Liver (tissue), 7 donors: ENCODE measurements at regions not wholly inside any gene's neighbourhood (a gene's known extent, or its start where the extent isn't known, plus 50 kb on each side); places are given as distances from the start of the nearest gene placed in this dataset.

Experiments used
- DNase-seq: peaks from one replicate; pipeline ENCODE4 v3.0.0-alpha.2; 2017; ENCODE audit warnings: low spot score
- H3K27ac ChIP-seq, 2 donors: one replicate each; pipeline ENCODE4 v1.7.0; 2013; ENCODE audit warnings: inconsistent platforms in 2 of 2, low read length in 2 of 2, control low read depth in 1 of 2, low read depth in 1 of 2, mild to moderate bottlenecking in 1 of 2
- H3K27me3 ChIP-seq, 4 donors: one replicate each; pipeline versions ENCODE4 v1.6.1 to v1.7.0; 2013; ENCODE audit warnings: low read length in 3 of 4, inconsistent platforms in 1 of 4, mild to moderate bottlenecking in 1 of 4, moderate library complexity in 1 of 4; ENCODE audit not compliant: control insufficient read depth in 4 of 4, insufficient read depth in 4 of 4
- H3K36me3 ChIP-seq, 4 donors: one replicate each; pipeline versions ENCODE4 v1.6.1 to v1.7.0; 2013; ENCODE audit warnings: low read length in 3 of 4, mild to moderate bottlenecking in 3 of 4, low read depth in 1 of 4, moderate library complexity in 1 of 4; ENCODE audit not compliant: control insufficient read depth in 4 of 4, insufficient read depth in 3 of 4
- H3K4me1 ChIP-seq, 4 donors: one replicate each; pipeline versions ENCODE4 v1.6.1 to v1.7.0; 2013; ENCODE audit warnings: low read length in 3 of 4, mild to moderate bottlenecking in 3 of 4, moderate library complexity in 1 of 4; ENCODE audit not compliant: control insufficient read depth in 4 of 4, insufficient read depth in 4 of 4
- H3K4me3 ChIP-seq, 3 donors: one replicate each; pipeline versions ENCODE4 v1.6.1 to v1.7.0; 2013; ENCODE audit warnings: low read length in 3 of 3, control low read depth in 1 of 3, low read depth in 1 of 3, mild to moderate bottlenecking in 1 of 3
- H3K9ac ChIP-seq, 2 donors: one replicate each; pipeline ENCODE4 v1.7.0; 2013; ENCODE audit warnings: low read length in 2 of 2, mild to moderate bottlenecking in 2 of 2, moderate library complexity in 2 of 2, control low read depth in 1 of 2, low read depth in 1 of 2
- H3K9me3 ChIP-seq, 4 donors: one replicate each; pipeline versions ENCODE4 v1.6.1 to v1.7.0; 2013; ENCODE audit warnings: low read length in 3 of 4; ENCODE audit not compliant: control insufficient read depth in 4 of 4
- EGR1 ChIP-seq, 2 donors: IDR thresholded peaks; 2 replicates each; pipeline ENCODE4 v1.6.1; 2016 to 2018; ENCODE audit warnings: antibody characterized with exemption in 2 of 2, low read depth in 2 of 2
- FOXA1 ChIP-seq: IDR thresholded peaks from 2 replicates; pipeline ENCODE4 v1.6.1; 2016; ENCODE audit warnings: antibody characterized with exemption
- FOXA2 ChIP-seq: IDR thresholded peaks from 2 replicates; pipeline ENCODE4 v1.6.1; 2016; ENCODE audit warnings: antibody characterized with exemption
- GABPA ChIP-seq, 2 donors: IDR thresholded peaks in 1 of 2; conservative IDR thresholded peaks in 1 of 2; 2 replicates each; pipeline ENCODE4 v1.6.1; 2016; ENCODE audit warnings: antibody characterized with exemption in 2 of 2, mild to moderate bottlenecking in 1 of 2, moderate library complexity in 1 of 2
- HNF4A ChIP-seq, 2 donors: conservative IDR thresholded peaks; 2 replicates each; pipeline ENCODE4 v1.6.1; 2016; ENCODE audit warnings: antibody characterized with exemption in 2 of 2, mild to moderate bottlenecking in 2 of 2
- HNF4G ChIP-seq: IDR thresholded peaks from 2 replicates; pipeline ENCODE4 v1.6.1; 2016; ENCODE audit warnings: antibody characterized with exemption
- RAD21 ChIP-seq, 2 donors: IDR thresholded peaks; 2 replicates each; pipeline ENCODE4 v1.6.1; 2016; ENCODE audit warnings: antibody characterized with exemption in 2 of 2, mild to moderate bottlenecking in 2 of 2
- SP1 ChIP-seq: IDR thresholded peaks from 2 replicates; pipeline ENCODE4 v1.6.1; 2018; ENCODE audit warnings: antibody characterized with exemption, mild to moderate bottlenecking
- TAF1 ChIP-seq: conservative IDR thresholded peaks from 2 replicates; pipeline ENCODE4 v1.6.1; 2016; ENCODE audit warnings: antibody characterized with exemption, mild to moderate bottlenecking
- YY1 ChIP-seq: IDR thresholded peaks from 2 replicates; pipeline ENCODE4 v1.6.1; 2016; ENCODE audit warnings: antibody characterized with exemption, mild to moderate bottlenecking
- ZBTB33 ChIP-seq: IDR thresholded peaks from 2 replicates; pipeline ENCODE4 v1.6.1; 2016; ENCODE audit warnings: antibody characterized with exemption
- WGBS: extraction: QIAGEN DNeasy Blood & Tissue Kit; methylation state at CpG from one replicate; pipeline ENCODE4 v1.1.7; 2013; 5-methylcytosine and 5-hydroxymethylcytosine counted together
- TF ChIP-seq, protein P1 (sequence below): IDR thresholded peaks from 2 replicates; pipeline ENCODE4 v1.6.1; 2016; ENCODE audit warnings: antibody characterized with exemption
- TF ChIP-seq, protein P2 (sequence below): IDR thresholded peaks from 2 replicates; pipeline ENCODE4 v1.6.1; 2016; ENCODE audit warnings: antibody characterized with exemption
- TF ChIP-seq, protein P3 (sequence below): IDR thresholded peaks from 2 replicates; pipeline ENCODE4 v1.6.1; 2016; ENCODE audit warnings: antibody characterized with exemption, mild to moderate bottlenecking
- donor health status: healthy.
- donor health status: healthy.
- donor health status: healthy.
- donor health status: healthy.

DNA sequence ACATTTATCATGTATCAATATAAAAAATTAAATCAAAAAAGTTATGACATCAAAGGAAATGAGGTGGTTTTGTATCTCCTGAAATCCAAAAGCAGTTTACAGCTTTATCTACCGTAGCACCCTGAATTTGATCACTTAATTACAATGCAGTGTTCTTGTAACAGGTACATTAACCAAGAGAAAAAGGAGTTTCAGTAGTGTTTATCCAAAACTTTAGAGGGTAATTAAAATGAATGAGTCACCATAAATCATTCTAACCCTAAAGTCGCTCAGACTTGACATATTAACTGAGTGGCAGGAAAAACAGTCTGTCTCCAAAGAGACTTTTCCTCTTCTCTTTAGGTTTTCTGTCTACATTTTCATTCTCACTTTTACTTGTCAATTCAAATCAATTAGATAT, 907.6 kb upstream of the EPHA5 start (continued):
- TF ChIP-seq FOXA1 (no peak), EGR1 (IDR thresholded peaks at IDR 0.05; ENCODE audit: low read depth in 2 of 2) (no peak), ZBTB33 (no peak), GABPA (IDR thresholded peaks at IDR 0.05 in 1 of 2, conservative IDR thresholded peaks at IDR 0.05 in 1 of 2) (no peak), SP1 (no peak), HNF4A (conservative IDR thresholded peaks at IDR 0.05) (no peak)
- TF ChIP-seq, protein P1, sequence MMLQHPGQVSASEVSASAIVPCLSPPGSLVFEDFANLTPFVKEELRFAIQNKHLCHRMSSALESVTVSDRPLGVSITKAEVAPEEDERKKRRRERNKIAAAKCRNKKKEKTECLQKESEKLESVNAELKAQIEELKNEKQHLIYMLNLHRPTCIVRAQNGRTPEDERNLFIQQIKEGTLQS: no peak

DNA sequence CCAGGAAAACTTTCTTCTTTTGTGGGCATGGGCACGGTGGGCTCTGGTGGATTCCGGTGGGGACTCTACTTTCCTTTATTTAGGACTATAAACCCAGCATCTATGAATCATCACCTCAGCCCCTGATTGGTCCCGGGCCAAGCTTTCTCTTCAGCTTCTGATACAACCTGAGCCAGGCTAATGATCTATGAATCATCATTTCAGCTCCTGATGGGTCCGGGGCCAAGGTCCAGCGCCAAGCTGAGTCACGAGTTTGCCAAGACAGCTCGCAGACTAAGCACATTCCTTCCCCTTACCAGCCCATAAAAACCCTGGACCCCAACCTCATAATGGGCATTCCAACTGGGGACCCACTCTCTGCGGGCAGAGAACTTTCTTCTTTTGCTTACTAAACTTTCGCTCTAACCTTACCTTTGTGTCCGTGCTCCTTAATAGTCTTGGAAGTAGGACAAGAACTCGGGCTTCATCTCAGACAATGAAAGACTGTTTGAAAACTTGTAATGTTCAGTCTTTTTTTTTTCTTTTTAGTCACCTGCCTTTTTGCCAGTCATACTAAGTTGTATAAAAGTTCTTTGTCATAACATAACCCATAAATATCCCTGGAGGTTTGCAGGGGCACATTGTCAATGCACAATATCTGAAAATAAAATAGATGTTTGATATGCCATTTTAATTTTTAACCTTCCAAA, 904.9 kb upstream of the EPHA5 start:
- H3K9me3 ChIP-seq: no peaks in the 10 kb centered on the region
- H3K9ac ChIP-seq: no peak overlapping the region
- WGBS: 77% methylated on average over 11 of the region's 11 CpGs
- no peaks in the 10 kb centered on the region for H3K36me3 ChIP-seq
- H3K4me1 ChIP-seq: no peaks in the 10 kb centered on the region
- no peak overlapping the region for H3K27ac ChIP-seq
- TF ChIP-seq FOXA2 (no peak), YY1 (no peak), HNF4G (no peak), TAF1 (no peak), RAD21 (IDR thresholded peaks at IDR 0.05) (no peak), HNF4A (conservative IDR thresholded peaks at IDR 0.05) (no peak)
- TF ChIP-seq, protein P1: no peak
- TF ChIP-seq, protein P2, sequence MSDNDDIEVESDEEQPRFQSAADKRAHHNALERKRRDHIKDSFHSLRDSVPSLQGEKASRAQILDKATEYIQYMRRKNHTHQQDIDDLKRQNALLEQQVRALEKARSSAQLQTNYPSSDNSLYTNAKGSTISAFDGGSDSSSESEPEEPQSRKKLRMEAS: no peak
- TF ChIP-seq, protein P3, sequence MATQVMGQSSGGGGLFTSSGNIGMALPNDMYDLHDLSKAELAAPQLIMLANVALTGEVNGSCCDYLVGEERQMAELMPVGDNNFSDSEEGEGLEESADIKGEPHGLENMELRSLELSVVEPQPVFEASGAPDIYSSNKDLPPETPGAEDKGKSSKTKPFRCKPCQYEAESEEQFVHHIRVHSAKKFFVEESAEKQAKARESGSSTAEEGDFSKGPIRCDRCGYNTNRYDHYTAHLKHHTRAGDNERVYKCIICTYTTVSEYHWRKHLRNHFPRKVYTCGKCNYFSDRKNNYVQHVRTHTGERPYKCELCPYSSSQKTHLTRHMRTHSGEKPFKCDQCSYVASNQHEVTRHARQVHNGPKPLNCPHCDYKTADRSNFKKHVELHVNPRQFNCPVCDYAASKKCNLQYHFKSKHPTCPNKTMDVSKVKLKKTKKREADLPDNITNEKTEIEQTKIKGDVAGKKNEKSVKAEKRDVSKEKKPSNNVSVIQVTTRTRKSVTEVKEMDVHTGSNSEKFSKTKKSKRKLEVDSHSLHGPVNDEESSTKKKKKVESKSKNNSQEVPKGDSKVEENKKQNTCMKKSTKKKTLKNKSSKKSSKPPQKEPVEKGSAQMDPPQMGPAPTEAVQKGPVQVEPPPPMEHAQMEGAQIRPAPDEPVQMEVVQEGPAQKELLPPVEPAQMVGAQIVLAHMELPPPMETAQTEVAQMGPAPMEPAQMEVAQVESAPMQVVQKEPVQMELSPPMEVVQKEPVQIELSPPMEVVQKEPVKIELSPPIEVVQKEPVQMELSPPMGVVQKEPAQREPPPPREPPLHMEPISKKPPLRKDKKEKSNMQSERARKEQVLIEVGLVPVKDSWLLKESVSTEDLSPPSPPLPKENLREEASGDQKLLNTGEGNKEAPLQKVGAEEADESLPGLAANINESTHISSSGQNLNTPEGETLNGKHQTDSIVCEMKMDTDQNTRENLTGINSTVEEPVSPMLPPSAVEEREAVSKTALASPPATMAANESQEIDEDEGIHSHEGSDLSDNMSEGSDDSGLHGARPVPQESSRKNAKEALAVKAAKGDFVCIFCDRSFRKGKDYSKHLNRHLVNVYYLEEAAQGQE: no peak
- no peaks in the 10 kb centered on the region for H3K27me3 ChIP-seq
- no peak for DNase-seq
- no peak overlapping the region for H3K4me3 ChIP-seq
